ENCODE measurements at regions not wholly inside any gene's neighbourhood (a gene's known extent, or its start where the extent isn't known, plus 50 kb on each side); places are given as distances from the start of the nearest gene placed in this dataset.

- Histone ChIP-seq H2BK120ac (replicated peaks; ENCODE audit: low read depth, low read length) (no peak overlapping the region), H3K79me2 (ENCODE audit: control insufficient read depth in 1 of 2, insufficient read depth in 2 of 2, low read length in 2 of 2) (no peaks in the 10 kb centered on the region), H3K23ac (ENCODE audit: insufficient read length) (no peak overlapping the region), H3K4me1 (replicated peaks in 1 of 4; ENCODE audit: control insufficient read depth in 3 of 4, insufficient read depth in 4 of 4, low read length in 3 of 4) (no peaks in the 10 kb centered on the region), H3K4me2 (ENCODE audit: insufficient read depth in 1 of 2, low read depth in 2 of 2, low read length in 2 of 2) (no peak overlapping the region), H3K56ac (replicated peaks; ENCODE audit: insufficient read length, low read depth, low read length) (no peak overlapping the region), H3K14ac (ENCODE audit: insufficient read length) (no peak overlapping the region), H3K79me1 (ENCODE audit: low read depth, low read length) (no peaks in the 10 kb centered on the region), H2BK5ac (ENCODE audit: low read depth, low read length) (no peak overlapping the region), H3K27ac (ENCODE audit: low read depth, low read length) (no peak overlapping the region), H2BK12ac (ENCODE audit: low read depth, low read length) (no peak overlapping the region), H4K5ac (ENCODE audit: insufficient read length, low read depth, low read length) (no peak overlapping the region), H3K27me3 (replicated peaks in 1 of 4; ENCODE audit: control insufficient read depth in 3 of 4, extremely low read depth in 1 of 4, insufficient read depth in 3 of 4, low read length in 3 of 4) (no peaks in the 10 kb centered on the region), H3K9ac (replicated peaks in 1 of 4; ENCODE audit: extremely low read depth in 1 of 4, low read depth in 3 of 4, low read length in 3 of 4) (no peak overlapping the region), H2BK20ac (ENCODE audit: low read length) (no peak overlapping the region), H3K23me2 (ENCODE audit: low read depth, low read length) (no peaks in the 10 kb centered on the region), H3K36me3 (ENCODE audit: control insufficient read depth in 2 of 4, insufficient read depth in 4 of 4, low read length in 3 of 4) (no peaks in the 10 kb centered on the region), H3K4me3 (ENCODE audit: extremely low read depth in 1 of 4, insufficient read depth in 2 of 4, low read depth in 3 of 4, low read length in 4 of 4) (no peak overlapping the region), H4K20me1 (replicated peaks in 1 of 2; ENCODE audit: control insufficient read depth in 1 of 2, insufficient read depth in 2 of 2, low read length in 2 of 2) (no peaks in the 10 kb centered on the region), H3K9me3 (ENCODE audit: insufficient read depth in 2 of 2, low read depth in 1 of 2, low read length in 1 of 2) (no peaks in the 10 kb centered on the region), H2AFZ (ENCODE audit: low read length) (no peak overlapping the region), H4K8ac (ENCODE audit: extremely low read depth, insufficient read depth, low read length) (no peak overlapping the region), H3K4ac (replicated peaks; ENCODE audit: insufficient read length, low read depth, low read length) (no peak overlapping the region), H2BK15ac (ENCODE audit: low read length) (no peak overlapping the region), H2AK5ac (ENCODE audit: low read depth, low read length) (no peak overlapping the region), H3K18ac (ENCODE audit: extremely low read depth, low read length) (no peak overlapping the region), H4K91ac (replicated peaks; ENCODE audit: insufficient read length, low read length) (no peak overlapping the region)
- ChIA-PET POLR2A (ENCODE audit: partially characterized antibody) (no interaction called here), CTCF (ENCODE audit: partially characterized antibody) (interaction anchor here (1.1 to 2.8 kb wide), 5 partner anchors 9 to 267 kb away, joined by 3 to 10 read pairs (median 4); no protein-coding TSS in a partner anchor)
- DNase-seq (ENCODE audit: low read depth in 1 of 2, low spot score in 2 of 2) (no peak), FAIRE-seq (no peak)
- no peak for TF ChIP-seq USF2 (IDR thresholded peaks at IDR 0.05; ENCODE audit: low read length)
- no peak for TF ChIP-seq SP2 (IDR thresholded peaks at IDR 0.05; ENCODE audit: low read length)
- WGBS, 2 experiments (ENCODE audit: extremely low coverage in 1 of 2, insufficient coverage in 1 of 2, insufficient read length in 1 of 2, insufficient replicate concordance in 2 of 2, low coverage in 1 of 2, low lambda C conversion rate in 2 of 2, missing lambda C conversion rate in 1 of 2): 80% methylated on average over 5 of the region's 5 CpGs; no CpG with 5 or more reads in 1 of the 2 experiments
Measured at GRCh38 chr6:150662814-150663213, 63.1 kb downstream of the PLEKHG1 start.

Measured in H1 (cell line).